ENCODE measurements at regions not wholly inside any gene's neighbourhood (a gene's known extent, or its start where the extent isn't known, plus 50 kb on each side); places are given as distances from the start of the nearest gene placed in this dataset.

GRCh38 chr1:9179463-9180110 is 50.7 kb upstream of the GPR157 start:
- Histone ChIP-seq H3K9ac (ENCODE audit: low read length) (no peak overlapping the region), H3K27me3 (ENCODE audit: control insufficient read depth, insufficient read depth, low read length) (peaks cover 4% of the 10 kb centered on the region), H3K36me3 (ENCODE audit: control insufficient read depth, insufficient read depth, low read length) (no peaks in the 10 kb centered on the region), H3K4me3 (ENCODE audit: low read length) (no peak overlapping the region), H3K27ac (ENCODE audit: low read depth, low read length) (no peak overlapping the region), H3K4me1 (ENCODE audit: control insufficient read depth, insufficient read depth, low read length) (no peaks in the 10 kb centered on the region)

GRCh38 chr1:9180111-9180819 is 51.4 kb upstream of the GPR157 start:
- Histone ChIP-seq H3K4me1 (ENCODE audit: control insufficient read depth, insufficient read depth, low read length) (no peaks in the 10 kb centered on the region), H3K36me3 (ENCODE audit: control insufficient read depth, insufficient read depth, low read length) (no peaks in the 10 kb centered on the region), H3K27ac (ENCODE audit: low read depth, low read length) (no peak overlapping the region), H3K4me3 (ENCODE audit: low read length) (peak overlapping the region; percentile 25), H3K9ac (ENCODE audit: low read length) (no peak overlapping the region), H3K27me3 (ENCODE audit: control insufficient read depth, insufficient read depth, low read length) (peaks cover 4% of the 10 kb centered on the region)

- H3K27me3 ChIP-seq (ENCODE audit: control insufficient read depth, insufficient read depth, low read length) = peaks cover 4% of the 10 kb centered on the region
- no peak overlapping the region for H3K27ac ChIP-seq (ENCODE audit: low read depth, low read length)
- peak overlapping the region; percentile 61 for H3K4me3 ChIP-seq (ENCODE audit: low read length)
- H3K4me1 ChIP-seq (ENCODE audit: control insufficient read depth, insufficient read depth, low read length) = no peaks in the 10 kb centered on the region
- H3K36me3 ChIP-seq (ENCODE audit: control insufficient read depth, insufficient read depth, low read length) = no peaks in the 10 kb centered on the region
- H3K9ac ChIP-seq (ENCODE audit: low read length) = peak overlapping the region; percentile 21
These were observed 52.4 kb upstream of the GPR157 start for GRCh38 chr1:9181176-9181906.

- peak overlapping the region; percentile 61 for H3K4me3 ChIP-seq (ENCODE audit: low read length)
- peaks cover 4% of the 10 kb centered on the region for H3K27me3 ChIP-seq (ENCODE audit: control insufficient read depth, insufficient read depth, low read length)
- H3K4me1 ChIP-seq (ENCODE audit: control insufficient read depth, insufficient read depth, low read length) = no peaks in the 10 kb centered on the region
- H3K27ac ChIP-seq (ENCODE audit: low read depth, low read length) = no peak overlapping the region
- H3K9ac ChIP-seq (ENCODE audit: low read length) = peak overlapping the region; percentile 21
- H3K36me3 ChIP-seq (ENCODE audit: control insufficient read depth, insufficient read depth, low read length) = no peaks in the 10 kb centered on the region
These were observed 52.4 kb upstream of the H6PD start for GRCh38 chr1:9181990-9182783.

- H3K27ac ChIP-seq (ENCODE audit: low read depth, low read length) = no peak overlapping the region
- H3K27me3 ChIP-seq (ENCODE audit: control insufficient read depth, insufficient read depth, low read length) = peaks cover 4% of the 10 kb centered on the region
- H3K9ac ChIP-seq (ENCODE audit: low read length) = no peak overlapping the region
- no peaks in the 10 kb centered on the region for H3K36me3 ChIP-seq (ENCODE audit: control insufficient read depth, insufficient read depth, low read length)
- no peaks in the 10 kb centered on the region for H3K4me1 ChIP-seq (ENCODE audit: control insufficient read depth, insufficient read depth, low read length)
- H3K4me3 ChIP-seq (ENCODE audit: low read length) = peak overlapping the region; percentile 61
These were observed 51.8 kb upstream of the H6PD start for GRCh38 chr1:9182784-9183257.

- no peak overlapping the region for H3K27ac ChIP-seq (ENCODE audit: low read depth, low read length)
- H3K4me1 ChIP-seq (ENCODE audit: control insufficient read depth, insufficient read depth, low read length) = no peaks in the 10 kb centered on the region
- H3K27me3 ChIP-seq (ENCODE audit: control insufficient read depth, insufficient read depth, low read length) = peaks cover 4% of the 10 kb centered on the region
- no peaks in the 10 kb centered on the region for H3K36me3 ChIP-seq (ENCODE audit: control insufficient read depth, insufficient read depth, low read length)
- H3K4me3 ChIP-seq (ENCODE audit: low read length) = peak overlapping the region; percentile 61
- no peak overlapping the region for H3K9ac ChIP-seq (ENCODE audit: low read length)
These were observed 51.1 kb upstream of the H6PD start for GRCh38 chr1:9183441-9183840.

- Histone ChIP-seq H3K36me3 (ENCODE audit: control insufficient read depth, insufficient read depth, low read length) (no peaks in the 10 kb centered on the region), H3K4me1 (ENCODE audit: control insufficient read depth, insufficient read depth, low read length) (no peaks in the 10 kb centered on the region), H3K9ac (ENCODE audit: low read length) (no peak overlapping the region), H3K27ac (ENCODE audit: low read depth, low read length) (no peak overlapping the region), H3K27me3 (ENCODE audit: control insufficient read depth, insufficient read depth, low read length) (peaks cover 4% of the 10 kb centered on the region), H3K4me3 (ENCODE audit: low read length) (no peak overlapping the region)
These were observed 50.7 kb upstream of the H6PD start for GRCh38 chr1:9183898-9184297.

GRCh38 chr1:9184749-9185148 is 49.8 kb upstream of the H6PD start:
- H3K4me3 ChIP-seq (ENCODE audit: low read length) = no peak overlapping the region
- no peaks in the 10 kb centered on the region for H3K4me1 ChIP-seq (ENCODE audit: control insufficient read depth, insufficient read depth, low read length)
- no peaks in the 10 kb centered on the region for H3K36me3 ChIP-seq (ENCODE audit: control insufficient read depth, insufficient read depth, low read length)
- H3K27me3 ChIP-seq (ENCODE audit: control insufficient read depth, insufficient read depth, low read length) = peaks cover 4% of the 10 kb centered on the region
- no peak overlapping the region for H3K27ac ChIP-seq (ENCODE audit: low read depth, low read length)
- H3K9ac ChIP-seq (ENCODE audit: low read length) = no peak overlapping the region
